Heart left ventricle (tissue), 16 donors: ENCODE measurements at regions not wholly inside any gene's neighbourhood (a gene's known extent, or its start where the extent isn't known, plus 50 kb on each side); places are given as distances from the start of the nearest gene placed in this dataset.

ENCODE experiments used
- ATAC-seq, 4 donors: fragments of 200-7000 bp; cut with Tn5 transposase; one replicate each; pipeline ENCODE4 v1.9.1; 2020 to 2022; ENCODE audit warnings: moderate library complexity in 4 of 4, mild to moderate bottlenecking in 3 of 4, moderate number of reproducible peaks in 1 of 4
- DNase-seq, 5 donors: peaks; one replicate each; pipeline ENCODE4 v3.0.0-alpha.2; 2020
- H3K27ac ChIP-seq, 12 donors: fragments of 200-600 bp; sonication (generic) in 4 of 12; one replicate each; pipeline versions ENCODE4 v1.5.0 to v1.8.0; 2016 to 2022; ENCODE audit warnings: mild to moderate bottlenecking in 2 of 12
- H3K27me3 ChIP-seq, 9 donors: fragments of 200-600 bp; sonication (generic) in 2 of 9; one replicate each; pipeline versions ENCODE4 v1.5.1 to v1.8.0; 2016 to 2022; ENCODE audit warnings: mild to moderate bottlenecking in 3 of 9
- H3K36me3 ChIP-seq, 9 donors: fragments of 200-600 bp; sonication (generic) in 2 of 9; one replicate each; pipeline versions ENCODE4 v1.5.0 to v1.8.0; 2018 to 2022; ENCODE audit warnings: mild to moderate bottlenecking in 2 of 9
- H3K4me1 ChIP-seq, 12 donors: fragments of 200-600 bp; sonication (generic) in 4 of 12; one replicate each; pipeline versions ENCODE4 v1.5.0 to v1.8.0; 2016 to 2022; ENCODE audit warnings: mild to moderate bottlenecking in 3 of 12
- H3K4me3 ChIP-seq, 12 donors: fragments of 200-600 bp; sonication (generic) in 4 of 12; one replicate each; pipeline versions ENCODE4 v1.5.0 to v1.8.0; 2017 to 2022; ENCODE audit warnings: mild to moderate bottlenecking in 9 of 12, moderate library complexity in 4 of 12
- H3K9me3 ChIP-seq, 12 donors: fragments of 200-600 bp; sonication (generic) in 4 of 12; one replicate each; pipeline versions ENCODE4 v1.5.0 to v1.8.0; 2016 to 2022; ENCODE audit warnings: mild to moderate bottlenecking in 1 of 12
- CTCF ChIP-seq, 12 donors: fragments of 200-600 bp; sonication (generic) in 4 of 12; IDR thresholded peaks; one replicate each; pipeline versions ENCODE4 v1.5.0 to v1.8.0; 2018 to 2022; ENCODE audit warnings: antibody characterized with exemption in 12 of 12, mild to moderate bottlenecking in 5 of 12
- POLR2A ChIP-seq, 2 donors: fragments of 450-650 bp; IDR thresholded peaks; one replicate each; pipeline ENCODE4 v1.6.1; 2017; ENCODE audit warnings: antibody characterized with exemption in 2 of 2, mild to moderate bottlenecking in 2 of 2, moderate library complexity in 2 of 2
- WGBS, 4 donors: extraction: QIAGEN DNeasy Blood & Tissue Kit in 2 of 4; methylation state at CpG; one replicate each; pipeline versions ENCODE4 v1.1.5 to v1.1.7; 2013 to 2018; 5-methylcytosine and 5-hydroxymethylcytosine counted together
- intact Hi-C, 10 donors: fragments of 100-400 bp; cut with DNase I; formaldehyde crosslinking; loops; one replicate each; pipeline versions ENCODE4 v1.11.1 to v1.14.2; 2022
- donor health status: ischemic (EF 13 %, LVEDD 7.1; RV severe dilation, severe dysfunction).
- donor health status: healthy with polysubstance abuse.
- donor health status: DM: no; HTN: yes; CAD: no.
- donor health status: DM: no; HTN: no; CAD: no.
- donor health status: ischemic (EF 25% LVEDD 6.9; RV normal size, moderate dysfunction).
- donor health status: ischemic (EF 25% LVEDD 5.7; RV mildly dilated, moderate dysfunction).
- donor health status: healthy.
- donor health status: DM: yes; HTN: yes; CAD: no.
- donor health status: ischemic (EF 35%, LVEDD 5.7; RV mildly dilated, moderate dysfunction).
- donor health status: nonischemic (EF 11% LVEDD 7.7; RV severe dilation, severe dysfunction).
- donor health status: DM: yes; HTN: yes; CAD: no.
- donor health status: PGD.
- donor health status: ischemic (EF 29% LVEDD 5.4; RV normal size, mild dysfunction).
- donor health status: nonischemic (EF 23%, LVEDD 6.1; RV moderate dilation, normal function).

- intact Hi-C loops = no loop called here
- no peaks in the 10 kb centered on the region for H3K4me1 ChIP-seq
- no peak overlapping the region for H3K27ac ChIP-seq
- H3K9me3 ChIP-seq = no peaks in the 10 kb centered on the region
- no peak for DNase-seq
- peaks cover 0 to 21% (median 0%) of the 10 kb centered on the region in 9 donors for H3K27me3 ChIP-seq
- H3K4me3 ChIP-seq = no peak overlapping the region
- H3K36me3 ChIP-seq = no peaks in the 10 kb centered on the region
- no peak for TF ChIP-seq CTCF (IDR thresholded peaks at IDR 0.05)
- 86 to 92% (median 89%) methylated on average over 9 of the region's 9 CpGs for WGBS, 4 donors
- no peak for ATAC-seq
These were observed 154.4 kb downstream of the TMEM18 start for GRCh38 chr2:522776-523175.

GRCh38 chr2:521853-522530 is 155.2 kb downstream of the TMEM18 start:
- TF ChIP-seq CTCF (IDR thresholded peaks at IDR 0.05) = no peak
- TF ChIP-seq POLR2A (IDR thresholded peaks at IDR 0.05) = no peak
- ATAC-seq (no peak), DNase-seq (no peak)
- H3K4me3 ChIP-seq = no peak overlapping the region
- WGBS, 4 donors = 92 to 96% (median 94%) methylated on average over 30 to 31 of the region's 31 CpGs
- no peaks in the 10 kb centered on the region for H3K9me3 ChIP-seq
- peaks cover 0 to 21% (median 0%) of the 10 kb centered on the region in 9 donors for H3K27me3 ChIP-seq
- H3K27ac ChIP-seq = no peak overlapping the region
- H3K36me3 ChIP-seq = no peaks in the 10 kb centered on the region
- intact Hi-C loops = no loop called here
- no peaks in the 10 kb centered on the region for H3K4me1 ChIP-seq

DNA sequence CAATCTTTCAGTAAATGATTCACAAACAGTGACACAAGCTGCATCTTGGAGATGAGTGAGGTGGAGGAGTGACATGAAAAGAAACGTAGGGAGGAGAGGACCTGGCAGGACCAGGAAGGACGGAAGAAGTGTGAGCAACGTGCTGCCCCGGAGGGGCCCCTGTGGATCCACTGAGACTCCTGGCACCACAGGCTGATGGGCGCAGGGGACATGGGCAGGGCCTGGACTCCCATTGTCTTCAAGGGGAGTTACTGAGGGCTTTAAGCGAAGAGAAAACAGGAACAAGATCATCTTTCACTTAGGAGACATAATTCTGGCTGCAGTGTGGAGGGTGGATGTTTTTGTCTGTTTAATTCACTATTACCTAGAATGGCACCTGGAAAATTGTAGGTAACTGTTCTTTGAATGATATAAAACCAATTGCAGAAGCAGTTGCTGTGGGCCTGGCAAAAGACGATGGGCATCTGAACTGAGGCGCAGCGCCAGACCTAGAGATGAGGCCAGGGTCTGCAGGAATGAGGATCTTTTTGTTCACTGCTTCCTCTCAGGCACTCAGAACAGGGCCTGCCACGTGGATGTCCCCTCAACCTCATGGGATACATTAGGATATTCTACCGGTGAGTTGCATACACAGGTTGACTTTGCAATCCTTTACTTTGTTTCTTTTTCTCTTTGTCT is 156.4 kb downstream of the TMEM18 start:
- Histone ChIP-seq H3K4me1 (no peaks in the 10 kb centered on the region), H3K36me3 (no peaks in the 10 kb centered on the region), H3K9me3 (no peaks in the 10 kb centered on the region), H3K27me3 (peaks cover 0 to 19% (median 0%) of the 10 kb centered on the region in 9 donors), H3K4me3 (no peak overlapping the region), H3K27ac (no peak overlapping the region)
- ATAC-seq (no peak), DNase-seq (no peak)
- 72 to 86% (median 83%) methylated on average over 11 of the region's 11 CpGs for WGBS, 4 donors
- TF ChIP-seq POLR2A (IDR thresholded peaks at IDR 0.05) (no peak), CTCF (IDR thresholded peaks at IDR 0.05) (no peak)
- intact Hi-C loops = no loop called here

GRCh38 chr2:516944-517343 is 160.3 kb downstream of the TMEM18 start:
- no peak overlapping the region for H3K27ac ChIP-seq
- 69 to 78% (median 73%) methylated on average over 5 of the region's 5 CpGs for WGBS, 4 donors
- no peaks in the 10 kb centered on the region for H3K36me3 ChIP-seq
- TF ChIP-seq POLR2A (IDR thresholded peaks at IDR 0.05) (no peak), CTCF (IDR thresholded peaks at IDR 0.05) (no peak)
- H3K27me3 ChIP-seq = peaks cover 0 to 5% (median 0%) of the 10 kb centered on the region in 9 donors
- H3K9me3 ChIP-seq = no peaks in the 10 kb centered on the region
- intact Hi-C loops = no loop called here
- H3K4me1 ChIP-seq = no peaks in the 10 kb centered on the region
- ATAC-seq (no peak), DNase-seq (no peak)
- no peak overlapping the region for H3K4me3 ChIP-seq
